IMR-90 (cell line): ENCODE measurements at regions not wholly inside any gene's neighbourhood (a gene's known extent, or its start where the extent isn't known, plus 50 kb on each side); places are given as distances from the start of the nearest gene placed in this dataset.
A peak's percentile ranks its signal among the peaks of the same experiment; 100 is the strongest.

Experiments used
- ATAC-seq: fragments of 200-7000 bp; cut with Tn5 transposase; 2 replicates; pipeline ENCODE4 v1.9.1; 2020; ENCODE audit warnings: low read depth, mild to moderate bottlenecking, moderate library complexity
- BruUV-seq: library from RNA; stranded (reverse); fragments of 400-500 nt; replicated peaks from 2 replicates; lab custom pipeline; 2021; lab: Mats Ljungman, UMichigan
- CTCF ChIA-PET: fragments of 300-600 bp; formaldehyde crosslinking; extraction: SDS; loops from one replicate; lab custom pipeline; 2021; ENCODE audit warnings: antibody characterized with exemption; lab: Yijun Ruan, JAX
- POLR2A ChIA-PET: fragments of 300-600 bp; sonication (Branson Sonifier 250); formaldehyde crosslinking; loops from one replicate; lab custom pipeline; 2022; ENCODE audit warnings: antibody characterized with exemption; ENCODE audit not compliant: unreplicated experiment; lab: Charles Lee
- DNase-seq: peaks from one replicate; pipeline ENCODE4 v3.0.0; 2013
- H2AFZ ChIP-seq: replicated peaks from 2 replicates; pipeline ENCODE3; 2013; ENCODE audit warnings: low read length, mild to moderate bottlenecking; ENCODE audit not compliant: poor library complexity
- H2AK5ac ChIP-seq: 2 replicates; pipeline ENCODE4 v1.6.1; 2013; ENCODE audit warnings: low read depth, low read length, inconsistent platforms
- H2AK9ac ChIP-seq: replicated peaks from 2 replicates; pipeline ENCODE3; 2013; ENCODE audit warnings: mild to moderate bottlenecking, low read depth, low read length, moderate library complexity; ENCODE audit not compliant: poor library complexity
- H2BK120ac ChIP-seq: 2 replicates; pipeline ENCODE4 v1.6.1; 2013; ENCODE audit warnings: low read depth, low read length, inconsistent platforms
- H2BK15ac ChIP-seq: 3 replicates; pipeline ENCODE4 v1.6.1; 2013; ENCODE audit warnings: low read depth, low read length, inconsistent platforms
- H2BK20ac ChIP-seq: 2 replicates; pipeline ENCODE4 v1.6.1; 2013; ENCODE audit warnings: low read depth, mild to moderate bottlenecking, inconsistent platforms, low read length, moderate library complexity
- H2BK5ac ChIP-seq: 2 replicates; pipeline ENCODE4 v1.6.1; 2013; ENCODE audit warnings: mild to moderate bottlenecking, low read depth, low read length, inconsistent platforms; ENCODE audit not compliant: poor library complexity, severe bottlenecking
- H3K14ac ChIP-seq: replicated peaks from 2 replicates; pipeline ENCODE4 v1.6.1; 2013; ENCODE audit warnings: low read depth, low read length, inconsistent platforms
- H3K18ac ChIP-seq: 2 replicates; pipeline ENCODE4 v1.6.1; 2013; ENCODE audit warnings: low read depth, low read length, control low read depth
- H3K23ac ChIP-seq: 2 replicates; pipeline ENCODE4 v1.6.1; 2013; ENCODE audit warnings: low read depth, low read length, inconsistent platforms
- H3K27ac ChIP-seq: 2 replicates; pipeline ENCODE4 v1.5.1; 2013; ENCODE audit warnings: mild to moderate bottlenecking, control low read depth, low read length; ENCODE audit not compliant: insufficient read depth
- H3K27me3 ChIP-seq: 2 replicates; pipeline ENCODE4 v1.6.1; 2013; ENCODE audit warnings: low read length; ENCODE audit not compliant: control insufficient read depth, insufficient read depth
- H3K36me3 ChIP-seq: 2 replicates; pipeline ENCODE4 v1.6.1; 2013; ENCODE audit warnings: low read length, mixed read lengths; ENCODE audit not compliant: control insufficient read depth, insufficient read depth
- H3K4ac ChIP-seq: 2 replicates; pipeline ENCODE4 v1.6.1; 2013; ENCODE audit warnings: low read depth, low read length, inconsistent platforms
- H3K4me1 ChIP-seq: 2 replicates; pipeline ENCODE4 v1.6.1; 2013; ENCODE audit warnings: low read length, mixed read lengths; ENCODE audit not compliant: control insufficient read depth, insufficient read depth
- H3K4me2 ChIP-seq: 2 replicates; pipeline ENCODE4 v1.6.1; 2013; ENCODE audit warnings: low read depth, mild to moderate bottlenecking, control low read depth, low read length, moderate library complexity
- H3K4me3 ChIP-seq: 2 replicates; pipeline ENCODE4 v1.5.1; 2013; ENCODE audit warnings: low read depth, mild to moderate bottlenecking, control low read depth, low read length, moderate library complexity; ENCODE audit not compliant: insufficient read depth
- H3K56ac ChIP-seq: 2 replicates; pipeline ENCODE4 v1.6.1; 2013; ENCODE audit warnings: low read length, inconsistent platforms; ENCODE audit not compliant: insufficient read depth; ENCODE audit errors: extremely low read depth
- H3K79me1 ChIP-seq, 2 experiments: 2 replicates each; pipeline ENCODE4 v1.6.1; 2013; ENCODE audit warnings: low read length in 2 of 2, inconsistent platforms in 1 of 2, low read depth in 1 of 2
- H3K9ac ChIP-seq: 2 replicates; pipeline ENCODE4 v1.6.1; 2013; ENCODE audit warnings: low read depth, low read length, control low read depth
- H3K9me1 ChIP-seq: 2 replicates; pipeline ENCODE4 v1.6.1; 2013; ENCODE audit warnings: low read length, inconsistent platforms; ENCODE audit not compliant: insufficient read depth
- H3K9me3 ChIP-seq: 2 replicates; pipeline ENCODE4 v1.6.1; 2013; ENCODE audit warnings: low read length; ENCODE audit not compliant: control insufficient read depth, insufficient read depth
- H4K20me1 ChIP-seq: 2 replicates; pipeline ENCODE4 v1.6.1; 2013; ENCODE audit warnings: low read length, inconsistent platforms; ENCODE audit not compliant: insufficient read depth
- H4K5ac ChIP-seq: 2 replicates; pipeline ENCODE4 v1.6.1; 2013; ENCODE audit warnings: mild to moderate bottlenecking, low read depth, low read length, control low read depth
- H4K8ac ChIP-seq, 2 experiments: 2 replicates each; pipeline ENCODE4 v1.6.1; 2013; ENCODE audit warnings: low read depth in 2 of 2, low read length in 2 of 2, control low read depth in 1 of 2, inconsistent platforms in 1 of 2
- H4K91ac ChIP-seq: 2 replicates; pipeline ENCODE4 v1.6.1; 2013; ENCODE audit warnings: low read depth, low read length, inconsistent platforms; ENCODE audit not compliant: insufficient read depth
- BHLHE40 ChIP-seq: fragments of 150-350 bp; IDR thresholded peaks from 2 replicates; pipeline ENCODE4 v1.6.1; 2016; ENCODE audit warnings: mild to moderate bottlenecking, low read depth, low read length
- CTCF ChIP-seq: conservative IDR thresholded peaks from 2 replicates; pipeline ENCODE4 v1.5.1; 2012; ENCODE audit warnings: mild to moderate bottlenecking, low read depth, low read length, improper control_type of control experiment
- FOS ChIP-seq: fragments of 150-350 bp; IDR thresholded peaks from 2 replicates; pipeline ENCODE4 v1.6.1; 2016; ENCODE audit warnings: low read depth, low read length
- MAZ ChIP-seq: IDR thresholded peaks from 2 replicates; pipeline ENCODE4 v1.6.1; 2012; ENCODE audit warnings: low read depth, mild to moderate bottlenecking, low read length, improper control_type of control experiment, moderate library complexity, borderline replicate concordance
- MXI1 ChIP-seq: IDR thresholded peaks from 2 replicates; pipeline ENCODE4 v1.6.1; 2012; ENCODE audit warnings: low read depth, mild to moderate bottlenecking, low read length, moderate library complexity, borderline replicate concordance
- NFE2L2 ChIP-seq: fragments of 150-350 bp; IDR thresholded peaks from 2 replicates; pipeline ENCODE4 v1.6.1; 2016; ENCODE audit warnings: low read depth, mild to moderate bottlenecking, low read length
- RAD21 ChIP-seq: IDR thresholded peaks from 2 replicates; pipeline ENCODE4 v1.6.1; 2012; ENCODE audit warnings: low read length, improper control_type of control experiment
- RCOR1 ChIP-seq: IDR thresholded peaks from 2 replicates; pipeline ENCODE4 v1.6.1; 2012; ENCODE audit warnings: mild to moderate bottlenecking, low read length, improper control_type of control experiment; ENCODE audit not compliant: insufficient replicate concordance
- USF2 ChIP-seq: fragments of 150-350 bp; IDR thresholded peaks from 2 replicates; pipeline ENCODE4 v1.6.1; 2017; ENCODE audit warnings: mild to moderate bottlenecking, antibody characterized with exemption, low read length, low read depth
- WGBS, 2 experiments: methylation state at CpG; one replicate each; pipeline versions ENCODE4 v1.1.5 to v1.1.7; 2013; ENCODE audit warnings: missing lambda C conversion rate in 2 of 2; ENCODE audit not compliant: insufficient read length in 1 of 2; ENCODE audit errors: extremely low coverage in 2 of 2; 5-methylcytosine and 5-hydroxymethylcytosine counted together
- dilution Hi-C: fragments of 300-500 bp; cut with HindIII; formaldehyde crosslinking; loops from one replicate; pipeline ENCODE4 v1.14.3; 2018; ENCODE audit warnings: low sequenced_read_pairs; ENCODE audit not compliant: unreplicated experiment
- in situ Hi-C: fragments of 300-500 bp; cut with MboI; formaldehyde crosslinking; loops from 3 replicates; pipeline ENCODE4 v1.14.3; 2019; ENCODE audit warnings: low sequenced_read_pairs, inconsistent platforms, mixed read lengths
- intact Hi-C: fragments of 100-400 bp; cut with micrococcal nuclease; formaldehyde crosslinking; loops from 2 replicates; pipeline ENCODE4 v1.10.0; 2022

- Histone ChIP-seq H3K9me1 (no peaks in the 10 kb centered on the region), H3K9ac (no peak overlapping the region), H3K56ac (no peak overlapping the region), H2AK9ac (no peak overlapping the region), H2BK20ac (no peak overlapping the region), H3K27ac (no peak overlapping the region), H4K20me1 (peaks cover 5% of the 10 kb centered on the region; the same call in 1 of the 2 replicates), H3K27me3 (peaks cover 14% of the 10 kb centered on the region; the same call in 1 of the 2 replicates), H3K9me3 (no peaks in the 10 kb centered on the region), H3K18ac (no peak overlapping the region), H4K91ac (no peak overlapping the region), H3K4me3 (no peak overlapping the region), H4K5ac (no peak overlapping the region), H3K36me3 (no peaks in the 10 kb centered on the region), H2BK15ac (no peak overlapping the region), H3K4ac (no peak overlapping the region), H3K14ac (no peak overlapping the region), H2BK120ac (no peak overlapping the region), H3K23ac (no peak overlapping the region), H3K4me2 (no peak overlapping the region), H3K79me1 (no peaks in the 10 kb centered on the region), H2AK5ac (no peak overlapping the region), H2BK5ac (no peak overlapping the region), H2AFZ (peak overlapping the region; percentile 5), H4K8ac (no peak overlapping the region), H3K4me1 (no peaks in the 10 kb centered on the region; the same call in 1 of the 2 replicates)
- DNase-seq (no peak), ATAC-seq (no peak)
- POLR2A ChIA-PET, result interaction anchor here (0.6 to 1.2 kb wide), 8 partner anchors 17 to 379 kb away, joined by 3 to 12 read pairs (median 4); no protein-coding TSS in a partner anchor
- dilution Hi-C loops (no loop called here), in situ Hi-C loops (loop anchor here (5.0 to 10.0 kb wide), 2 partner anchors 377 to 730 kb away; partner anchors contain the start of gene INHBB), intact Hi-C loops (no loop called here)
- BruUV-seq, result no TSS peak
- 53% methylated on average over 3 of the region's 11 CpGs; no CpG with 5 or more reads in 1 of the 2 experiments for WGBS, 2 experiments
- no peak for TF ChIP-seq NFE2L2
- TF ChIP-seq MAZ, result no peak
- TF ChIP-seq BHLHE40, result no peak
- TF ChIP-seq RAD21, result no peak
- TF ChIP-seq USF2, result no peak
- no peak for TF ChIP-seq CTCF
- no peak for TF ChIP-seq FOS
- no peak for TF ChIP-seq RCOR1
- TF ChIP-seq MXI1, result no peak
- CTCF ChIA-PET, result no interaction called here
These were observed 210.6 kb downstream of the TFCP2L1 start for GRCh38 chr2:121074293-121074932.
